GM12864 (cell line): ENCODE measurements at regions not wholly inside any gene's neighbourhood (a gene's known extent, or its start where the extent isn't known, plus 50 kb on each side); places are given as distances from the start of the nearest gene placed in this dataset.

ENCODE experiments used
- DNase-seq: peaks from one replicate; pipeline ENCODE4 v3.0.0-alpha.2; 2011; ENCODE audit warnings: low read depth
- H3K4me3 ChIP-seq: 2 replicates; pipeline ENCODE4 v1.5.1; 2011; ENCODE audit warnings: mild to moderate bottlenecking, low read depth, low read length, control low read depth
- CTCF ChIP-seq: IDR thresholded peaks from 2 replicates; pipeline ENCODE4 v1.5.1; 2011; ENCODE audit warnings: low read depth, mild to moderate bottlenecking, moderate library complexity, low read length, control low read depth, inconsistent platforms; ENCODE audit errors: missing control alignments

GRCh38 chr7:130896051-130896881, 162.3 kb upstream of the KLF14 start:
- no peak for DNase-seq
- H3K4me3 ChIP-seq: no peak overlapping the region; the same call in 1 of the 2 replicates

GRCh38 chr7:130896898-130897514, 163.0 kb upstream of the KLF14 start:
- no peak overlapping the region for H3K4me3 ChIP-seq
- DNase-seq: no peak
- peak; percentile 86 for TF ChIP-seq CTCF

More at GRCh38 chr7:130896051-130896881, 162.3 kb upstream of the KLF14 start:
- TF ChIP-seq CTCF: peak; percentile 47

- no peak overlapping the region for H3K4me3 ChIP-seq
- DNase-seq: no peak
- TF ChIP-seq CTCF: peak; percentile 3
Observed at GRCh38 chr7:130897515-130898419, 163.8 kb upstream of the KLF14 start.

- H3K4me3 ChIP-seq: no peak overlapping the region
- no peak for TF ChIP-seq CTCF
- DNase-seq: no peak
Observed at GRCh38 chr7:130899071-130899560, 165.1 kb upstream of the KLF14 start.

GRCh38 chr7:130899638-130900401, 165.8 kb upstream of the KLF14 start:
- TF ChIP-seq CTCF: no peak
- no peak for DNase-seq
- no peak overlapping the region for H3K4me3 ChIP-seq

- TF ChIP-seq CTCF: no peak
- H3K4me3 ChIP-seq: no peak overlapping the region
- DNase-seq: no peak
Observed at GRCh38 chr7:130900471-130901076, 166.6 kb upstream of the KLF14 start.
